Panc1 (cell line): ENCODE measurements at regions not wholly inside any gene's neighbourhood (a gene's known extent, or its start where the extent isn't known, plus 50 kb on each side); places are given as distances from the start of the nearest gene placed in this dataset.

Experiments used
- ATAC-seq: fragments of 200-7000 bp; cut with Tn5 transposase; 2 replicates; pipeline ENCODE4 v1.9.1; 2020; ENCODE audit warnings: mild to moderate bottlenecking, moderate library complexity
- BruUV-seq: library from RNA; stranded (reverse); fragments of 400-500 nt; replicated peaks from 2 replicates; lab custom pipeline; 2021; lab: Mats Ljungman, UMichigan
- CTCF ChIA-PET: fragments of 300-600 bp; sonication (Branson Sonifier 250); formaldehyde crosslinking; loops from one replicate; lab custom pipeline; 2022; ENCODE audit warnings: antibody characterized with exemption; lab: Charles Lee
- POLR2A ChIA-PET: fragments of 300-600 bp; sonication (Branson Sonifier 250); formaldehyde crosslinking; loops from one replicate; lab custom pipeline; 2022; ENCODE audit warnings: antibody characterized with exemption; lab: Charles Lee
- DNase-seq: peaks from one replicate; pipeline ENCODE4 v3.0.0-alpha.2; 2010; ENCODE audit warnings: low read depth, low spot score
- H3K27ac ChIP-seq: 2 replicates; pipeline ENCODE4 v1.5.1; 2011; ENCODE audit warnings: mild to moderate bottlenecking, low read length, inconsistent platforms
- H3K27me3 ChIP-seq: fragments of 200-500 bp; sonication (Bioruptor generic); 2 replicates; pipeline ENCODE4 v1.6.0; 2014; ENCODE audit warnings: low read length, inconsistent platforms; ENCODE audit not compliant: control insufficient read depth, insufficient read depth
- H3K36me3 ChIP-seq: fragments of 200-500 bp; sonication (Bioruptor generic); 2 replicates; pipeline ENCODE4 v1.5.1; 2014; ENCODE audit warnings: inconsistent platforms, mild to moderate bottlenecking, low read length, moderate library complexity; ENCODE audit not compliant: control insufficient read depth, insufficient read depth
- H3K4me1 ChIP-seq: 2 replicates; pipeline ENCODE4 v1.5.1; 2011; ENCODE audit warnings: inconsistent platforms, mild to moderate bottlenecking, low read length, moderate library complexity; ENCODE audit not compliant: control insufficient read depth, insufficient read depth
- H3K4me3 ChIP-seq, 2 experiments: 2 replicates each; pipeline ENCODE4 v1.5.1; 2011 to 2012; ENCODE audit warnings: low read depth in 2 of 2, low read length in 2 of 2, mild to moderate bottlenecking in 2 of 2, inconsistent platforms in 1 of 2, moderate library complexity in 1 of 2
- H3K9me3 ChIP-seq: fragments of 200-500 bp; sonication (Bioruptor generic); 2 replicates; pipeline ENCODE4 v1.5.1; 2014; ENCODE audit warnings: low read depth, mild to moderate bottlenecking, inconsistent platforms, low read length, moderate library complexity; ENCODE audit not compliant: control insufficient read depth, insufficient read depth
- POLR2AphosphoS5 ChIP-seq: IDR thresholded peaks from 2 replicates; pipeline ENCODE4 v1.6.1; 2012; ENCODE audit warnings: mild to moderate bottlenecking, low read depth, low read length, moderate library complexity
- REST ChIP-seq, 2 experiments: IDR thresholded peaks; 2 replicates each; pipeline ENCODE4 v1.6.1; 2011 to 2012; ENCODE audit warnings: low read depth in 2 of 2, control low read depth in 1 of 2, low read length in 1 of 2, mild to moderate bottlenecking in 1 of 2, moderate library complexity in 1 of 2; ENCODE audit not compliant: insufficient read depth in 1 of 2
- SIN3A ChIP-seq: IDR thresholded peaks from 2 replicates; pipeline ENCODE4 v1.6.1; 2012; ENCODE audit warnings: low read depth, mild to moderate bottlenecking, low read length, moderate library complexity, borderline replicate concordance; ENCODE audit not compliant: insufficient read depth
- TCF7L2 ChIP-seq: IDR thresholded peaks from 2 replicates; pipeline ENCODE4 v1.6.1; 2011; ENCODE audit warnings: mild to moderate bottlenecking, low read depth, low read length, inconsistent platforms
- in situ Hi-C: cut with HindIII; loops from 2 replicates; pipeline ENCODE4 v1.10.0; 2016; ENCODE audit warnings: low sequenced_read_pairs, low pct_unique_long_range_greater_than_20kb
- intact Hi-C: fragments of 100-400 bp; cut with micrococcal nuclease; formaldehyde crosslinking; loops from one replicate; pipeline ENCODE4 v1.10.0; 2022; ENCODE audit not compliant: unreplicated experiment
- TF ChIP-seq, protein P1 (sequence below): fragments of 450-650 bp; IDR thresholded peaks from 2 replicates; pipeline ENCODE4 v1.5.1; 2017; ENCODE audit warnings: mild to moderate bottlenecking

- no peak for ATAC-seq
- in situ Hi-C loops = no loop called here
- no TSS peak for BruUV-seq
These were observed 151.2 kb upstream of the GPR26 start for GRCh38 chr10:123514996-123515395.

GRCh38 chr10:123515661-123516060, 150.5 kb upstream of the GPR26 start:
- TF ChIP-seq, protein P1, sequence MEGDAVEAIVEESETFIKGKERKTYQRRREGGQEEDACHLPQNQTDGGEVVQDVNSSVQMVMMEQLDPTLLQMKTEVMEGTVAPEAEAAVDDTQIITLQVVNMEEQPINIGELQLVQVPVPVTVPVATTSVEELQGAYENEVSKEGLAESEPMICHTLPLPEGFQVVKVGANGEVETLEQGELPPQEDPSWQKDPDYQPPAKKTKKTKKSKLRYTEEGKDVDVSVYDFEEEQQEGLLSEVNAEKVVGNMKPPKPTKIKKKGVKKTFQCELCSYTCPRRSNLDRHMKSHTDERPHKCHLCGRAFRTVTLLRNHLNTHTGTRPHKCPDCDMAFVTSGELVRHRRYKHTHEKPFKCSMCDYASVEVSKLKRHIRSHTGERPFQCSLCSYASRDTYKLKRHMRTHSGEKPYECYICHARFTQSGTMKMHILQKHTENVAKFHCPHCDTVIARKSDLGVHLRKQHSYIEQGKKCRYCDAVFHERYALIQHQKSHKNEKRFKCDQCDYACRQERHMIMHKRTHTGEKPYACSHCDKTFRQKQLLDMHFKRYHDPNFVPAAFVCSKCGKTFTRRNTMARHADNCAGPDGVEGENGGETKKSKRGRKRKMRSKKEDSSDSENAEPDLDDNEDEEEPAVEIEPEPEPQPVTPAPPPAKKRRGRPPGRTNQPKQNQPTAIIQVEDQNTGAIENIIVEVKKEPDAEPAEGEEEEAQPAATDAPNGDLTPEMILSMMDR = no peak
- no peak for TF ChIP-seq POLR2AphosphoS5
- TF ChIP-seq TCF7L2 = no peak
- no peak for TF ChIP-seq REST (IDR thresholded peaks at IDR 0.05; ENCODE audit: insufficient read depth in 1 of 2, low read depth in 2 of 2, low read length in 1 of 2)
- TF ChIP-seq SIN3A = no peak
- Histone ChIP-seq H3K4me3 (no peak overlapping the region), H3K36me3 (no peaks in the 10 kb centered on the region), H3K27ac (no peak overlapping the region), H3K9me3 (no peaks in the 10 kb centered on the region), H3K4me1 (no peaks in the 10 kb centered on the region), H3K27me3 (peaks cover 3% of the 10 kb centered on the region; the same call in 1 of the 2 replicates)
- no TSS peak for BruUV-seq
- no peak for ATAC-seq
- ChIA-PET POLR2A (no interaction called here), CTCF (no interaction called here)
- in situ Hi-C loops (no loop called here), intact Hi-C loops (no loop called here)
- DNase-seq = no peak

More at GRCh38 chr10:123514996-123515395, 151.2 kb upstream of the GPR26 start:
- DNase-seq = no peak
- no peak overlapping the region for H3K4me3 ChIP-seq
- TF ChIP-seq REST (IDR thresholded peaks at IDR 0.05; ENCODE audit: insufficient read depth in 1 of 2, low read depth in 2 of 2, low read length in 1 of 2) (no peak), POLR2AphosphoS5 (no peak), SIN3A (no peak), TCF7L2 (no peak)
- no peak overlapping the region for H3K27ac ChIP-seq
- H3K36me3 ChIP-seq = no peaks in the 10 kb centered on the region
- POLR2A ChIA-PET = no interaction called here
- H3K27me3 ChIP-seq = peaks cover 3% of the 10 kb centered on the region
- intact Hi-C loops = no loop called here
- CTCF ChIA-PET = no interaction called here
- H3K4me1 ChIP-seq = no peaks in the 10 kb centered on the region
- H3K9me3 ChIP-seq = no peaks in the 10 kb centered on the region
